NK-92 treated with Interleukin-12 subunit alpha and Interleukin-12 subunit beta, amount 100 ng/mL, for 24 hours (cell line): ENCODE measurements at regions not wholly inside any gene's neighbourhood (a gene's known extent, or its start where the extent isn't known, plus 50 kb on each side); places are given as distances from the start of the nearest gene placed in this dataset.
"Not testable (repeated sequence)": the region's sequence is repeated elsewhere in the genome, so short reads cannot be mapped to it uniquely, and the experiment has no call there.

Source experiments
- DNase-seq: peaks from one replicate; lab custom pipeline; 2025; lab: John Stamatoyannopoulos, UW

GRCh38 chr5:34096033-34096432, 53.0 kb upstream of the C1QTNF3 start:
- not testable (repeated sequence) for DNase-seq

GRCh38 chr5:34099891-34100290, 56.9 kb upstream of the C1QTNF3 start:
- not testable (repeated sequence) for DNase-seq

GRCh38 chr5:34101567-34101966, 58.6 kb upstream of the C1QTNF3 start:
- DNase-seq = not testable (repeated sequence)

GRCh38 chr5:34108897-34109296, 65.9 kb upstream of the C1QTNF3 start:
- not testable (repeated sequence) for DNase-seq

- DNase-seq = not testable (repeated sequence)
Observed at GRCh38 chr5:34124280-34124679, 81.3 kb upstream of the C1QTNF3 start.

GRCh38 chr5:34125354-34125753, 82.3 kb upstream of the C1QTNF3 start:
- not testable (repeated sequence) for DNase-seq

GRCh38 chr5:34126741-34127140, 83.7 kb upstream of the C1QTNF3 start:
- not testable (repeated sequence) for DNase-seq

- DNase-seq = not testable (repeated sequence)
Observed at GRCh38 chr5:34127818-34128217, 84.8 kb upstream of the C1QTNF3 start.

GRCh38 chr5:34128890-34129289, 85.9 kb upstream of the C1QTNF3 start:
- DNase-seq = not testable (repeated sequence)

- DNase-seq = not testable (repeated sequence)
Observed at GRCh38 chr5:34154988-34155387, 112.0 kb upstream of the C1QTNF3 start.

- DNase-seq = not testable (repeated sequence)
Observed at GRCh38 chr5:34156703-34157414, 113.8 kb upstream of the C1QTNF3 start.

- not testable (repeated sequence) for DNase-seq
Observed at GRCh38 chr5:34160904-34161303, 117.9 kb upstream of the C1QTNF3 start.

- DNase-seq = not testable (repeated sequence)
Observed at GRCh38 chr5:34171398-34171797, 128.4 kb upstream of the C1QTNF3 start.

- DNase-seq = not testable (repeated sequence)
Observed at GRCh38 chr5:34179453-34180190, 136.6 kb upstream of the C1QTNF3 start.

- DNase-seq = not testable (repeated sequence)
Observed at GRCh38 chr5:34180225-34180624, 137.2 kb upstream of the C1QTNF3 start.

GRCh38 chr5:34180940-34181614, 138.1 kb upstream of the C1QTNF3 start:
- not testable (repeated sequence) for DNase-seq

GRCh38 chr5:34185005-34185404, 142.0 kb upstream of the C1QTNF3 start:
- DNase-seq = not testable (repeated sequence)

- DNase-seq = not testable (repeated sequence)
Observed at GRCh38 chr5:34185572-34185971, 142.6 kb upstream of the C1QTNF3 start.

- DNase-seq = not testable (repeated sequence)
Observed at GRCh38 chr5:34186108-34186507, 143.1 kb upstream of the C1QTNF3 start.

GRCh38 chr5:34186865-34187264, 143.9 kb upstream of the C1QTNF3 start:
- DNase-seq = not testable (repeated sequence)

- DNase-seq = not testable (repeated sequence)
Observed at GRCh38 chr5:34187441-34187840, 144.4 kb upstream of the C1QTNF3 start.

GRCh38 chr5:34188001-34188822, 145.2 kb upstream of the C1QTNF3 start:
- DNase-seq = not testable (repeated sequence)
